K562 (cell line): ENCODE measurements at regions not wholly inside any gene's neighbourhood (a gene's known extent, or its start where the extent isn't known, plus 50 kb on each side); places are given as distances from the start of the nearest gene placed in this dataset.

Experiments
- ATAC-seq: fragments of 200-7000 bp; cut with Tn5 transposase; 3 replicates; pipeline ENCODE4 v1.9.1; 2020; ENCODE audit warnings: moderate library complexity
- BruUV-seq: library from RNA; stranded (reverse); fragments of 400-500 nt; replicated peaks from 2 replicates; lab custom pipeline; 2021; lab: Mats Ljungman, UMichigan
- CTCF ChIA-PET: fragments of 300-600 bp; formaldehyde crosslinking; extraction: SDS; loops from one replicate; lab custom pipeline; 2021; ENCODE audit warnings: low intra/inter-chr PET ratio; lab: Yijun Ruan, JAX
- POLR2A ChIA-PET: fragments of 300-600, 350-650 bp; sonication (Branson Sonifier 250); formaldehyde crosslinking; extraction: SDS; loops from one replicate; lab custom pipeline; 2021; ENCODE audit warnings: antibody characterized with exemption, inconsistent platforms; lab: Yijun Ruan, JAX
- DNase-seq, 4 experiments: peaks; one replicate each; pipeline versions ENCODE4 v3.0.0 to v3.0.0-alpha.2; 2011 to 2018; ENCODE audit warnings: low spot score in 3 of 4, mixed read lengths in 3 of 4; ENCODE audit errors: extremely low read depth in 1 of 4
- FAIRE-seq: peaks from 2 replicates; lab custom pipeline; 2011; peaks lifted over from hg19 to GRCh38; lab: Jason Lieb, UNC
- H2AFZ ChIP-seq: 2 replicates; pipeline ENCODE4 v1.6.0; 2011; ENCODE audit warnings: low read depth, low read length, control low read depth, inconsistent platforms
- H3K27ac ChIP-seq: fragments of 200-600 bp; 3 replicates; pipeline ENCODE4 v1.8.0; 2011; ENCODE audit warnings: low read depth, mild to moderate bottlenecking, control low read depth, inconsistent platforms, low read length, moderate library complexity, mixed read lengths; ENCODE audit errors: extremely low read depth
- H3K27me3 ChIP-seq, 2 experiments: fragments of 300-600 bp in 1 of 2; 2 replicates in 1 of 2; 3 replicates in 1 of 2; pipeline versions ENCODE4 v1.6.0 to v1.8.0; 2011; ENCODE audit warnings: inconsistent platforms in 2 of 2, low read length in 2 of 2, mild to moderate bottlenecking in 1 of 2, mixed read lengths in 1 of 2, moderate library complexity in 1 of 2; ENCODE audit not compliant: control insufficient read depth in 2 of 2, insufficient read depth in 2 of 2
- H3K36me3 ChIP-seq: fragments of 300-600 bp; 3 replicates; pipeline ENCODE4 v1.8.0; 2011; ENCODE audit warnings: mild to moderate bottlenecking, low read length, inconsistent platforms; ENCODE audit not compliant: control insufficient read depth, insufficient read depth
- H3K4me1 ChIP-seq, 2 experiments: fragments of 200-600 bp in 1 of 2; replicated peaks in 1 of 2; 2 replicates in 1 of 2; 3 replicates in 1 of 2; pipeline versions ENCODE4 v1.5.1 to v1.8.0; 2011; ENCODE audit warnings: inconsistent platforms in 2 of 2, low read length in 2 of 2, mild to moderate bottlenecking in 1 of 2, mixed read lengths in 1 of 2, moderate library complexity in 1 of 2; ENCODE audit not compliant: control insufficient read depth in 2 of 2, insufficient read depth in 2 of 2
- H3K4me2 ChIP-seq: 2 replicates; pipeline ENCODE4 v1.6.1; 2011; ENCODE audit warnings: low read length, control low read depth, inconsistent platforms, mixed read lengths; ENCODE audit not compliant: insufficient read depth
- H3K4me3 ChIP-seq: fragments of 200-600 bp; sonication (generic), shearing (Covaris generic); 2 replicates; pipeline ENCODE4 v1.5.1; 2016; ENCODE audit warnings: control low read depth, inconsistent platforms
- H3K79me2 ChIP-seq: fragments of 200-600 bp; 3 replicates; pipeline ENCODE4 v1.8.0; 2011; ENCODE audit warnings: low read length, inconsistent platforms; ENCODE audit not compliant: control insufficient read depth, insufficient read depth
- H3K9ac ChIP-seq, 2 experiments: 2 replicates each; pipeline versions ENCODE4 v1.6.0 to v1.6.1; 2011; ENCODE audit warnings: low read depth in 2 of 2, low read length in 2 of 2, control low read depth in 1 of 2, inconsistent platforms in 1 of 2, mild to moderate bottlenecking in 1 of 2, mixed read lengths in 1 of 2; ENCODE audit not compliant: insufficient read depth in 1 of 2
- H3K9me1 ChIP-seq: one replicate; pipeline ENCODE4 v1.6.0; 2011; ENCODE audit warnings: inconsistent platforms, mild to moderate bottlenecking, low read length, moderate library complexity; ENCODE audit not compliant: control insufficient read depth, insufficient read depth
- H3K9me3 ChIP-seq: replicated peaks from 2 replicates; pipeline ENCODE4 v1.5.1; 2011; ENCODE audit warnings: low read depth, low read length, inconsistent platforms; ENCODE audit not compliant: control insufficient read depth, insufficient read depth
- H4K20me1 ChIP-seq: replicated peaks from 2 replicates; pipeline ENCODE4 v1.6.1; 2011; ENCODE audit warnings: low read length, inconsistent platforms, mixed read lengths; ENCODE audit not compliant: control insufficient read depth, insufficient read depth
- BCOR ChIP-seq: fragments of 450-650 bp; IDR thresholded peaks from 2 replicates; pipeline ENCODE4 v1.6.1; 2016
- CBX5 ChIP-seq: IDR thresholded peaks from 2 replicates; pipeline ENCODE4 v1.6.1; 2014; ENCODE audit warnings: low read depth, borderline replicate concordance
- DMBX1 ChIP-seq: fragments of 250-450 bp; sonication (Bioruptor Pico); IDR thresholded peaks from 2 replicates; pipeline ENCODE4 v1.8.0; 2022; ENCODE audit warnings: inconsistent platforms, mild to moderate bottlenecking, moderate library complexity, borderline replicate concordance
- HBP1 ChIP-seq: fragments of 450-650 bp; formaldehyde crosslinking; IDR thresholded peaks from 2 replicates; pipeline ENCODE4 v1.4.0; 2022; ENCODE audit warnings: missing genetic modification characterization
- HDAC2 ChIP-seq: fragments of 450-650 bp; IDR thresholded peaks from 2 replicates; pipeline ENCODE4 v1.6.1; 2016; ENCODE audit warnings: mild to moderate bottlenecking
- NFXL1 ChIP-seq: fragments of 450-650 bp; formaldehyde crosslinking; IDR thresholded peaks from 2 replicates; pipeline ENCODE4 v1.4.0; 2021; ENCODE audit warnings: mild to moderate bottlenecking
- RHOXF2B ChIP-seq: fragments of 250-450 bp; sonication (Bioruptor Pico); conservative IDR thresholded peaks from 2 replicates; pipeline ENCODE4 v1.5.1; 2021
- SMARCB1 ChIP-seq: IDR thresholded peaks from 2 replicates; pipeline ENCODE4 v1.6.1; 2011; ENCODE audit warnings: improper control_type of control experiment, low read depth; ENCODE audit not compliant: insufficient read length
- ZNF146 ChIP-seq: IDR thresholded peaks from one replicate; pipeline ENCODE4 v1.6.1; 2018; ENCODE audit warnings: missing compliant biosample characterization; ENCODE audit not compliant: unreplicated experiment
- ZNF165 ChIP-seq: fragments of 250-450 bp; sonication (Bioruptor Pico); IDR thresholded peaks from 2 replicates; pipeline ENCODE4 v1.4.0; 2020; ENCODE audit warnings: borderline replicate concordance
- ZNF184 ChIP-seq: sonication (generic); formaldehyde crosslinking; IDR thresholded peaks from 2 replicates; pipeline ENCODE4 v1.5.0; 2020; ENCODE audit warnings: missing genetic modification reagents
- ZNF395 ChIP-seq: fragments of 200-800 bp; sonication (Bioruptor generic); IDR thresholded peaks from 2 replicates; pipeline ENCODE4 v1.6.1; 2017; ENCODE audit warnings: missing genetic modification characterization, missing compliant biosample characterization
- ZNF41 ChIP-seq: fragments of 250-450 bp; sonication (Bioruptor Pico); conservative IDR thresholded peaks from 2 replicates; pipeline ENCODE4 v1.4.0; 2020; ENCODE audit warnings: mild to moderate bottlenecking
- WGBS: fragments of 100-300 bp; shearing (Covaris generic); methylation state at CpG from one replicate; pipeline ENCODE4 v1.1.6; 2016; ENCODE audit warnings: low coverage, mixed read lengths; ENCODE audit not compliant: insufficient coverage; ENCODE audit errors: missing lambda C conversion rate; 5-methylcytosine and 5-hydroxymethylcytosine counted together
- in situ Hi-C: fragments of 300-500 bp; cut with MboI; formaldehyde crosslinking; loops from 4 replicates; pipeline ENCODE4 v1.15.0; 2018; ENCODE audit warnings: inconsistent platforms, mixed read lengths
- intact Hi-C: fragments of 100-400 bp; cut with micrococcal nuclease; formaldehyde crosslinking; loops from 2 replicates; pipeline ENCODE4 v1.14.2; 2022
- TF ChIP-seq, protein P1 (sequence below): IDR thresholded peaks from 3 replicates; pipeline ENCODE4 v1.6.1; 2011; ENCODE audit warnings: borderline replicate concordance, mild to moderate bottlenecking, moderate library complexity; ENCODE audit not compliant: insufficient read length; ENCODE audit errors: extremely low read depth
- TF ChIP-seq, protein P2 (sequence below): fragments of 450-650 bp; IDR thresholded peaks from 2 replicates; pipeline ENCODE4 v1.6.1; 2018; ENCODE audit warnings: mild to moderate bottlenecking, low read depth; ENCODE audit not compliant: partially characterized antibody

GRCh38 chr10:33434933-33435332 lies 100.5 kb upstream of the NRP1 start (continued):
- TF ChIP-seq, protein P1, sequence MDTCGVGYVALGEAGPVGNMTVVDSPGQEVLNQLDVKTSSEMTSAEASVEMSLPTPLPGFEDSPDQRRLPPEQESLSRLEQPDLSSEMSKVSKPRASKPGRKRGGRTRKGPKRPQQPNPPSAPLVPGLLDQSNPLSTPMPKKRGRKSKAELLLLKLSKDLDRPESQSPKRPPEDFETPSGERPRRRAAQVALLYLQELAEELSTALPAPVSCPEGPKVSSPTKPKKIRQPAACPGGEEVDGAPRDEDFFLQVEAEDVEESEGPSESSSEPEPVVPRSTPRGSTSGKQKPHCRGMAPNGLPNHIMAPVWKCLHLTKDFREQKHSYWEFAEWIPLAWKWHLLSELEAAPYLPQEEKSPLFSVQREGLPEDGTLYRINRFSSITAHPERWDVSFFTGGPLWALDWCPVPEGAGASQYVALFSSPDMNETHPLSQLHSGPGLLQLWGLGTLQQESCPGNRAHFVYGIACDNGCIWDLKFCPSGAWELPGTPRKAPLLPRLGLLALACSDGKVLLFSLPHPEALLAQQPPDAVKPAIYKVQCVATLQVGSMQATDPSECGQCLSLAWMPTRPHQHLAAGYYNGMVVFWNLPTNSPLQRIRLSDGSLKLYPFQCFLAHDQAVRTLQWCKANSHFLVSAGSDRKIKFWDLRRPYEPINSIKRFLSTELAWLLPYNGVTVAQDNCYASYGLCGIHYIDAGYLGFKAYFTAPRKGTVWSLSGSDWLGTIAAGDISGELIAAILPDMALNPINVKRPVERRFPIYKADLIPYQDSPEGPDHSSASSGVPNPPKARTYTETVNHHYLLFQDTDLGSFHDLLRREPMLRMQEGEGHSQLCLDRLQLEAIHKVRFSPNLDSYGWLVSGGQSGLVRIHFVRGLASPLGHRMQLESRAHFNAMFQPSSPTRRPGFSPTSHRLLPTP = no peak

- H3K9ac ChIP-seq = no peak overlapping the region
- intact Hi-C loops = no loop called here
- H3K36me3 ChIP-seq = no peaks in the 10 kb centered on the region
- no peaks in the 10 kb centered on the region for H3K79me2 ChIP-seq
- no peaks in the 10 kb centered on the region for H3K9me3 ChIP-seq
- no peaks in the 10 kb centered on the region for H4K20me1 ChIP-seq
- DNase-seq (no peak), ATAC-seq (no peak), FAIRE-seq (no peak)
- no peaks in the 10 kb centered on the region for H3K27me3 ChIP-seq
- no peaks in the 10 kb centered on the region for H3K9me1 ChIP-seq
- CTCF ChIA-PET = no interaction called here
- H3K4me2 ChIP-seq = no peak overlapping the region
- POLR2A ChIA-PET = no interaction called here
- H2AFZ ChIP-seq = no peak overlapping the region
- BruUV-seq = no TSS peak
- WGBS = 0% methylated on average over 4 of the region's 4 CpGs
- in situ Hi-C loops = no loop called here
- H3K4me3 ChIP-seq = no peak overlapping the region
- H3K4me1 ChIP-seq = no peaks in the 10 kb centered on the region
- H3K27ac ChIP-seq = no peak overlapping the region
- TF ChIP-seq NFXL1 (CRISPR knock-in tag) = no peak
- TF ChIP-seq SMARCB1 = no peak
- no peak for TF ChIP-seq BCOR
- no peak for TF ChIP-seq DMBX1
- TF ChIP-seq ZNF395 (CRISPR knock-in tag) = no peak
- TF ChIP-seq ZNF165 = no peak
- no peak for TF ChIP-seq ZNF184 (CRISPR knock-in tag)
- no peak for TF ChIP-seq HBP1 (CRISPR knock-in tag)
- no peak for TF ChIP-seq ZNF41 (CRISPR knock-in tag)
- TF ChIP-seq HDAC2 = no peak
- no peak for TF ChIP-seq ZNF146 (CRISPR knock-in tag)
- TF ChIP-seq, protein P2, sequence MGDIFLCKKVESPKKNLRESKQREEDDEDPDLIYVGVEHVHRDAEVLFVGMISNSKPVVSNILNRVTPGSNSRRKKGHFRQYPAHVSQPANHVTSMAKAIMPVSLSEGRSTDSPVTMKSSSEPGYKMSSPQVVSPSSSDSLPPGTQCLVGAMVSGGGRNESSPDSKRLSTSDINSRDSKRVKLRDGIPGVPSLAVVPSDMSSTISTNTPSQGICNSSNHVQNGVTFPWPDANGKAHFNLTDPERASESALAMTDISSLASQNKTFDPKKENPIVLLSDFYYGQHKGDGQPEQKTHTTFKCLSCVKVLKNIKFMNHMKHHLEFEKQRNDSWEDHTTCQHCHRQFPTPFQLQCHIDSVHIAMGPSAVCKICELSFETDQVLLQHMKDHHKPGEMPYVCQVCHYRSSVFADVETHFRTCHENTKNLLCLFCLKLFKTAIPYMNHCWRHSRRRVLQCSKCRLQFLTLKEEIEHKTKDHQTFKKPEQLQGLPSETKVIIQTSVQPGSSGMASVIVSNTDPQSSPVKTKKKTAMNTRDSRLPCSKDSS = no peak
- TF ChIP-seq RHOXF2B (CRISPR knock-in tag) = no peak
- no peak for TF ChIP-seq CBX5
These were observed 94.2 kb upstream of the NRP1 start for GRCh38 chr10:33428682-33429081.
